ENCODE measurements at regions not wholly inside any gene's neighbourhood (a gene's known extent, or its start where the extent isn't known, plus 50 kb on each side); places are given as distances from the start of the nearest gene placed in this dataset.

DNA sequence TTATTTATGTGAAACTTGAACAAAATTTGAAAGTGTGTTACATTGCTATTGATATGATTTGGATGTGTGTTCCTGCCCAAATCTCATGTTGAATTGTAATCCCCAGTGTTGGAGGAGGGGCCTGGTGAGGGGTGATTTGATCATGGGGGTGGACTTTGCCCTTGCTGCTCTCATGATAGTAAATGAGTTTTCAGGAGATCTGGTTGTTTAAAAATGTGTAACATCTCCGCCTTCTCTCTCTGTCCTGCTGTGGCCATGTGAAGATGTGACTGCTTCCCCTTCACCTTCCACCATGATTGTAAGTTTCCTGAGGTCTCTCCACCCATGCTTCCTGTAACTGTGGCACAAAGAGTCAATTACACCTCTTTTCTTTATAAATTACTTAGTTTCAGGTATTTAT, 1731.0 kb downstream of the SLITRK5 start:
- no peak for TF ChIP-seq EP300 (IDR thresholded peaks at IDR 0.05)
- no peak for TF ChIP-seq POLR2A (IDR thresholded peaks at IDR 0.05)
- TF ChIP-seq POLR2AphosphoS5 (IDR thresholded peaks at IDR 0.05), result no peak
- TF ChIP-seq, protein P1, sequence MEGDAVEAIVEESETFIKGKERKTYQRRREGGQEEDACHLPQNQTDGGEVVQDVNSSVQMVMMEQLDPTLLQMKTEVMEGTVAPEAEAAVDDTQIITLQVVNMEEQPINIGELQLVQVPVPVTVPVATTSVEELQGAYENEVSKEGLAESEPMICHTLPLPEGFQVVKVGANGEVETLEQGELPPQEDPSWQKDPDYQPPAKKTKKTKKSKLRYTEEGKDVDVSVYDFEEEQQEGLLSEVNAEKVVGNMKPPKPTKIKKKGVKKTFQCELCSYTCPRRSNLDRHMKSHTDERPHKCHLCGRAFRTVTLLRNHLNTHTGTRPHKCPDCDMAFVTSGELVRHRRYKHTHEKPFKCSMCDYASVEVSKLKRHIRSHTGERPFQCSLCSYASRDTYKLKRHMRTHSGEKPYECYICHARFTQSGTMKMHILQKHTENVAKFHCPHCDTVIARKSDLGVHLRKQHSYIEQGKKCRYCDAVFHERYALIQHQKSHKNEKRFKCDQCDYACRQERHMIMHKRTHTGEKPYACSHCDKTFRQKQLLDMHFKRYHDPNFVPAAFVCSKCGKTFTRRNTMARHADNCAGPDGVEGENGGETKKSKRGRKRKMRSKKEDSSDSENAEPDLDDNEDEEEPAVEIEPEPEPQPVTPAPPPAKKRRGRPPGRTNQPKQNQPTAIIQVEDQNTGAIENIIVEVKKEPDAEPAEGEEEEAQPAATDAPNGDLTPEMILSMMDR (IDR thresholded peaks at IDR 0.05), result no peak

Measured in sigmoid colon (tissue), 4 donors.